ENCODE measurements at regions not wholly inside any gene's neighbourhood (a gene's known extent, or its start where the extent isn't known, plus 50 kb on each side); places are given as distances from the start of the nearest gene placed in this dataset.

DNA sequence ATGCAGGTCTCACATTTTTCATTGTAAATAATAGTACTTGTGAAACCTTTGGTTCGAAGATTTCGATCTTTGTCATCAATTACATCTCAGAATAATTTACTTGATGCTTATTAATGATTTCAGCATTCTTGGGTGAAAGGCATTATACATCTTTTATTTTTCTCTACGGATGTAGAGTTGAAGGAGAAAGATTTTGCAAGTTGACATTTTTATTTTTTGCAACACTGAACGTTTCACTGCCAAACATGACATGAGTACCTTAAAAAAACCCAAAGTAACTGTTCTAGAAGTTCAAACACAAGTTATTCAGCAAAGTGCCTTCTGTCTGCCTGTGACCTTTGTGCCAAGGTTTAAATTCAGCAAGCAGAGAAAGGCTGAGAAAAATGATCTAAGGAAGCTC, 97.3 kb upstream of the SGK1 start:
- Histone ChIP-seq H3K27ac (no peak overlapping the region), H3K9me3 (no peaks in the 10 kb centered on the region), H3K4me3 (no peak overlapping the region), H3K27me3 (no peaks in the 10 kb centered on the region), H3K36me3 (no peaks in the 10 kb centered on the region), H3K4me1 (no peaks in the 10 kb centered on the region)
- DNase-seq: no peak
- WGBS, 2 donors: 71 to 73% methylated on average over 4 of the region's 4 CpGs
- TF ChIP-seq POLR2A (IDR thresholded peaks at IDR 0.05) (no peak), EP300 (IDR thresholded peaks at IDR 0.05) (no peak), POLR2AphosphoS5 (IDR thresholded peaks at IDR 0.05) (no peak)
- TF ChIP-seq, protein P1, sequence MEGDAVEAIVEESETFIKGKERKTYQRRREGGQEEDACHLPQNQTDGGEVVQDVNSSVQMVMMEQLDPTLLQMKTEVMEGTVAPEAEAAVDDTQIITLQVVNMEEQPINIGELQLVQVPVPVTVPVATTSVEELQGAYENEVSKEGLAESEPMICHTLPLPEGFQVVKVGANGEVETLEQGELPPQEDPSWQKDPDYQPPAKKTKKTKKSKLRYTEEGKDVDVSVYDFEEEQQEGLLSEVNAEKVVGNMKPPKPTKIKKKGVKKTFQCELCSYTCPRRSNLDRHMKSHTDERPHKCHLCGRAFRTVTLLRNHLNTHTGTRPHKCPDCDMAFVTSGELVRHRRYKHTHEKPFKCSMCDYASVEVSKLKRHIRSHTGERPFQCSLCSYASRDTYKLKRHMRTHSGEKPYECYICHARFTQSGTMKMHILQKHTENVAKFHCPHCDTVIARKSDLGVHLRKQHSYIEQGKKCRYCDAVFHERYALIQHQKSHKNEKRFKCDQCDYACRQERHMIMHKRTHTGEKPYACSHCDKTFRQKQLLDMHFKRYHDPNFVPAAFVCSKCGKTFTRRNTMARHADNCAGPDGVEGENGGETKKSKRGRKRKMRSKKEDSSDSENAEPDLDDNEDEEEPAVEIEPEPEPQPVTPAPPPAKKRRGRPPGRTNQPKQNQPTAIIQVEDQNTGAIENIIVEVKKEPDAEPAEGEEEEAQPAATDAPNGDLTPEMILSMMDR (IDR thresholded peaks at IDR 0.05): no peak
- intact Hi-C loops (cut with DNase I): no loop called here

DNA sequence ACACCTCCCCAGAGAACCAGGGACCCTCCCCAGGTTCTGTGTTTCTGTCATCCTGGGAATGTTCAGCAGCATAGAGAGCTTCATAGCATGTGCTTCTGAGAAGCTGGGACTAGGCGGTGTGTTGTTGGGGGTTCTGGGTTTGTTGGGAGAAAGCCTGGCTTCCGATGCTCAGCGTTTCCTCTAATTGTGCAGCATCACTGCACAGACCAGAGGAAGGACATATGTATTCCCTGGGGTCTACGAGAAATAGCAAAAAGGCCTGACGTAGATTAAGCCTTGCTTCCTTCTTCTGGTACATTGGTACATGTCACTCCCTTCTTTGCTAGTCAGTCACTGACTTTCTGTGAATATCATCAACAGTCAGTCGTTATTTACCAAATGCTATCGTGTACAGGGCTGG, 96.9 kb upstream of the SGK1 start:
- Histone ChIP-seq H3K27ac (no peak overlapping the region), H3K27me3 (no peaks in the 10 kb centered on the region), H3K4me3 (no peak overlapping the region), H3K4me1 (no peaks in the 10 kb centered on the region), H3K9me3 (no peaks in the 10 kb centered on the region), H3K36me3 (no peaks in the 10 kb centered on the region)
- TF ChIP-seq EP300 (IDR thresholded peaks at IDR 0.05): no peak
- TF ChIP-seq, protein P1 (IDR thresholded peaks at IDR 0.05): no peak
- no peak for TF ChIP-seq POLR2AphosphoS5 (IDR thresholded peaks at IDR 0.05)
- no peak for TF ChIP-seq POLR2A (IDR thresholded peaks at IDR 0.05)
- DNase-seq: no peak
- intact Hi-C loops (cut with DNase I): no loop called here
- 76 to 90% methylated on average over 7 of the region's 7 CpGs for WGBS, 2 donors

DNA sequence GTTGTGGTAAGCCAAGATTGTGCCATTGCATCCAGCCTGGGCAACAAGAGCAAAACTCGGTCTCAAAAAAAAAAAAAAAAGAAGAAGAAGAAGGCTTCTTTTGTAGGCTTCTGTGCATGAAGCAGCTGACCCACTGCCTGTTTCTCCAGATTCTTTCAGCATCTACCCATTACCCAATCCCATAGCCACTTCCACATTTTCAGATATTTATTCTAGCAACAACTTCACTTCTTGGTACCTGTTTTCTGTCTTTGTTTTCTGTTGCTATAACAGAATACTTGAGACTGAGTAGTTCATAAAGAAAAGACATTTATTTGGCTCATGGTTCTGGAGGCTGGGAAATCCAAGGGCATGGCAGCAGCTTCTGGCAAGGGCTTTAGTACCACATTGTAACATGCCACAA, 95.3 kb upstream of the SGK1 start:
- Histone ChIP-seq H3K27me3 (no peaks in the 10 kb centered on the region), H3K27ac (no peak overlapping the region), H3K4me3 (no peak overlapping the region), H3K36me3 (no peaks in the 10 kb centered on the region), H3K4me1 (no peaks in the 10 kb centered on the region), H3K9me3 (no peaks in the 10 kb centered on the region)
- 79 to 93% methylated on average over 1 of the region's 1 CpG for WGBS, 2 donors
- intact Hi-C loops (cut with DNase I): no loop called here
- TF ChIP-seq EP300 (IDR thresholded peaks at IDR 0.05): no peak
- TF ChIP-seq POLR2A (IDR thresholded peaks at IDR 0.05): no peak
- TF ChIP-seq POLR2AphosphoS5 (IDR thresholded peaks at IDR 0.05): no peak
- TF ChIP-seq, protein P1 (IDR thresholded peaks at IDR 0.05): no peak
- DNase-seq: no peak

GRCh38 chr6:134410541-134410940, 92.6 kb upstream of the SGK1 start:
- no peak overlapping the region for H3K27ac ChIP-seq
- no peak overlapping the region for H3K4me3 ChIP-seq
- no peak for DNase-seq
- H3K27me3 ChIP-seq: no peaks in the 10 kb centered on the region
- intact Hi-C loops (cut with DNase I): no loop called here
- TF ChIP-seq, protein P1 (IDR thresholded peaks at IDR 0.05): no peak
- TF ChIP-seq POLR2AphosphoS5 (IDR thresholded peaks at IDR 0.05): no peak
- no peak for TF ChIP-seq POLR2A (IDR thresholded peaks at IDR 0.05)
- TF ChIP-seq EP300 (IDR thresholded peaks at IDR 0.05): no peak
- no peaks in the 10 kb centered on the region for H3K4me1 ChIP-seq
- no peaks in the 10 kb centered on the region for H3K9me3 ChIP-seq
- no peaks in the 10 kb centered on the region for H3K36me3 ChIP-seq
- 72 to 78% methylated on average over 1 of the region's 1 CpG for WGBS, 2 donors

- no peaks in the 10 kb centered on the region for H3K9me3 ChIP-seq
- no peak overlapping the region for H3K27ac ChIP-seq
- intact Hi-C loops (cut with DNase I): no loop called here
- 93 to 97% methylated on average over 2 of the region's 2 CpGs for WGBS, 2 donors
- no peaks in the 10 kb centered on the region for H3K27me3 ChIP-seq
- DNase-seq: no peak
- H3K4me1 ChIP-seq: no peaks in the 10 kb centered on the region
- no peak for TF ChIP-seq POLR2AphosphoS5 (IDR thresholded peaks at IDR 0.05)
- TF ChIP-seq POLR2A (IDR thresholded peaks at IDR 0.05): no peak
- H3K4me3 ChIP-seq: no peak overlapping the region
- H3K36me3 ChIP-seq: no peaks in the 10 kb centered on the region
These were observed 89.9 kb upstream of the SGK1 start for GRCh38 chr6:134407791-134408190.
